Breast epithelium (tissue), 4 donors: ENCODE measurements at regions not wholly inside any gene's neighbourhood (a gene's known extent, or its start where the extent isn't known, plus 50 kb on each side); places are given as distances from the start of the nearest gene placed in this dataset.

ENCODE experiments used
- DNase-seq, 2 donors: peaks; one replicate each; pipeline ENCODE4 v3.0.0-alpha.2; 2019; ENCODE audit warnings: low spot score in 2 of 2
- H3K27ac ChIP-seq, 2 donors: fragments of 200-600 bp; sonication (generic) in 1 of 2; one replicate each; pipeline ENCODE4 v1.5.1; 2016 to 2019; ENCODE audit warnings: mild to moderate bottlenecking in 1 of 2
- H3K27me3 ChIP-seq, 2 donors: fragments of 200-600 bp; sonication (generic) in 1 of 2; one replicate each; pipeline versions ENCODE4 v1.5.1 to v1.6.0; 2017 to 2019; ENCODE audit warnings: control low read depth in 1 of 2, mild to moderate bottlenecking in 1 of 2
- H3K36me3 ChIP-seq: fragments of 200-600 bp; one replicate; pipeline ENCODE4 v1.5.1; 2019
- H3K4me1 ChIP-seq, 2 donors: fragments of 200-600 bp; sonication (generic); one replicate each; pipeline ENCODE4 v1.5.1; 2016 to 2019; ENCODE audit warnings: control low read depth in 1 of 2
- H3K4me3 ChIP-seq, 3 donors: fragments of 200-600 bp; sonication (generic); 1 replicate in 2 of 3; 2 replicates in 1 of 3; pipeline ENCODE4 v1.5.1; 2016 to 2019; ENCODE audit warnings: mild to moderate bottlenecking in 3 of 3, moderate library complexity in 2 of 3
- H3K9me3 ChIP-seq, 2 donors: fragments of 200-600 bp; sonication (generic) in 1 of 2; one replicate each; pipeline ENCODE4 v1.5.1; 2016 to 2019; ENCODE audit warnings: control low read depth in 1 of 2
- CTCF ChIP-seq, 3 donors: fragments of 450-650 bp; IDR thresholded peaks; one replicate each; pipeline ENCODE4 v1.5.1; 2016 to 2017; ENCODE audit warnings: antibody characterized with exemption in 3 of 3, mild to moderate bottlenecking in 3 of 3, moderate library complexity in 3 of 3
- POLR2A ChIP-seq: fragments of 450-650 bp; IDR thresholded peaks from one replicate; pipeline ENCODE4 v1.6.1; 2016; ENCODE audit warnings: antibody characterized with exemption, mild to moderate bottlenecking, moderate library complexity
- POLR2AphosphoS5 ChIP-seq, 3 donors: sonication (generic); formaldehyde crosslinking; IDR thresholded peaks; one replicate each; pipeline ENCODE4 v1.6.1; 2017; ENCODE audit warnings: antibody characterized with exemption in 3 of 3
- intact Hi-C: fragments of 100-400 bp; cut with DNase I; formaldehyde crosslinking; loops from one replicate; pipeline ENCODE4 v1.15.1; 2023; ENCODE audit warnings: low total_unique reads

GRCh38 chr13:99663908-99664307 is 162.6 kb downstream of the TM9SF2 start:
- H3K4me1 ChIP-seq: no peaks in the 10 kb centered on the region
- DNase-seq: no peak
- H3K27me3 ChIP-seq: peaks cover 0 to 5% of the 10 kb centered on the region in 2 donors
- no peak for TF ChIP-seq CTCF (IDR thresholded peaks at IDR 0.05)
- no peak overlapping the region for H3K27ac ChIP-seq
- no peaks in the 10 kb centered on the region for H3K9me3 ChIP-seq
- H3K36me3 ChIP-seq: no peaks in the 10 kb centered on the region
- no peak overlapping the region for H3K4me3 ChIP-seq
- intact Hi-C loops: no loop called here

- intact Hi-C loops: no loop called here
- Histone ChIP-seq H3K27ac (no peak overlapping the region), H3K36me3 (no peaks in the 10 kb centered on the region), H3K4me3 (no peak overlapping the region), H3K9me3 (no peaks in the 10 kb centered on the region), H3K27me3 (peaks cover 0 to 5% of the 10 kb centered on the region in 2 donors), H3K4me1 (no peaks in the 10 kb centered on the region)
- no peak for TF ChIP-seq POLR2A
- DNase-seq: no peak
Measured at GRCh38 chr13:99663185-99663825, 162.0 kb downstream of the TM9SF2 start.

GRCh38 chr13:99662678-99663077 is 161.4 kb downstream of the TM9SF2 start:
- H3K9me3 ChIP-seq: no peaks in the 10 kb centered on the region
- no peak for DNase-seq
- no peaks in the 10 kb centered on the region for H3K36me3 ChIP-seq
- H3K27ac ChIP-seq: no peak overlapping the region
- TF ChIP-seq POLR2A (no peak), POLR2AphosphoS5 (IDR thresholded peaks at IDR 0.05) (no peak), CTCF (IDR thresholded peaks at IDR 0.05) (no peak)
- no peak overlapping the region for H3K4me3 ChIP-seq
- H3K27me3 ChIP-seq: peaks cover 0 to 5% of the 10 kb centered on the region in 2 donors
- H3K4me1 ChIP-seq: no peaks in the 10 kb centered on the region
- intact Hi-C loops: no loop called here

- TF ChIP-seq POLR2A (no peak), CTCF (IDR thresholded peaks at IDR 0.05) (no peak), POLR2AphosphoS5 (IDR thresholded peaks at IDR 0.05) (no peak)
- DNase-seq: no peak
- Histone ChIP-seq H3K4me3 (no peak overlapping the region), H3K36me3 (no peaks in the 10 kb centered on the region), H3K27ac (no peak overlapping the region), H3K27me3 (peaks cover 0 to 5% of the 10 kb centered on the region in 2 donors), H3K9me3 (no peaks in the 10 kb centered on the region), H3K4me1 (no peaks in the 10 kb centered on the region)
- intact Hi-C loops: no loop called here
Measured at GRCh38 chr13:99661791-99662190, 160.5 kb downstream of the TM9SF2 start.

- Histone ChIP-seq H3K27ac (no peak overlapping the region), H3K9me3 (no peaks in the 10 kb centered on the region), H3K36me3 (no peaks in the 10 kb centered on the region), H3K4me3 (no peak overlapping the region), H3K27me3 (peaks cover 0 to 5% of the 10 kb centered on the region in 2 donors), H3K4me1 (no peaks in the 10 kb centered on the region)
- TF ChIP-seq CTCF (IDR thresholded peaks at IDR 0.05): no peak
- TF ChIP-seq POLR2A: no peak
- no peak for TF ChIP-seq POLR2AphosphoS5 (IDR thresholded peaks at IDR 0.05)
- DNase-seq: no peak
- intact Hi-C loops: loop anchor here (10.0 kb wide), 1 partner anchor 595 kb away; no protein-coding TSS in a partner anchor
Measured at GRCh38 chr13:99659866-99660554, 158.7 kb downstream of the TM9SF2 start.
